ENCODE measurements at regions not wholly inside any gene's neighbourhood (a gene's known extent, or its start where the extent isn't known, plus 50 kb on each side); places are given as distances from the start of the nearest gene placed in this dataset.

DNA sequence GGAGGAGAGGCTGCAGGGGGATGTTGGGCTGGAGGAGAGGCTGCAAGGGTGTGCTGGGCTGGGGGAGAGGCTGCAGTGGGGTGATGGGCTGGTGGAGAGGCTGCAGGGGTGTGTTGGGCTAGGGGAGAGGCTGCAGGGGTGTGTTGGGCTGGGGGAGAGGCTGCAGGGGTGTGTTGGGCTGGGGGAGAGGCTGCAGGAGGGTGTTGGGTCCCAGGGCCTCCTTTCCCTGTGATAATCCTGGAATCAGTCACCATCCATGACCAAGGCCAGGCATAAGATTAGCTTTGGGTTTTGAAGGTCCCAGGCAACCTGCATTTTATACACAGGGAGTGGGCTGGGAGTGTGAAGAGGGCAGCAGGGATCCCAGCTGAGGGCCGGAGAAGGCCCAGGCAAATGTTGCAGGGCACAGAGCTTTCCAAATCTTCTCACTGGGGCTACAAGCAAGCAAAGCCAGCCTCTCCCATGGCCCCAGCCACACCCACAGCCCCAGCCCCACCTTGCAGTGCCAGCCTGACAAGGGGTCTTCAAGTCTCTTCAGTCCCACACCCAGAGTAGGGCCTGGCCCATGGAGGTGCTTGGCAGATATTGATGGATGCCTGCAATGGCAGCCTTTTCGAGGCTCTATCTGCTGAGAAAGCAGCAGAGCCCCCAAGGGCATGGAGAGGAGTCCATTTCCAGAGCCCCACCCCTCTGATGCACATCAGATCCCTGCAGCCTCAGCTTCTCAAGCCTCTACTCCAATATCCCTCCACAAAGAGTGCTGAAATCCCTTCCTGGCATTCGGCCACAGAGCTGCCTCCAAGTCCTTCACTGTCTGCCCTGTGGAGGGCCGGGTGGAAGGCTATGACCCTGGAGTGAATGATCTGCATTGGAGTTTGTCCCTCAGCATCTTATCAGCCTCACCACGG lies 50.3 kb upstream of the GLI2 start:
- DNase-seq, result no peak
